MM.1S (cell line): ENCODE measurements at regions not wholly inside any gene's neighbourhood (a gene's known extent, or its start where the extent isn't known, plus 50 kb on each side); places are given as distances from the start of the nearest gene placed in this dataset.

Source experiments
- CTCF ChIP-seq: fragments of 300-600 bp; sonication (generic); IDR thresholded peaks from 2 replicates; pipeline ENCODE4 v1.5.1; 2016; ENCODE audit warnings: antibody characterized with exemption, low read length, mixed read lengths
- EZH2 ChIP-seq: fragments of 300-600 bp; sonication (generic); optimal IDR thresholded peaks from 2 replicates; pipeline ENCODE3; 2017; ENCODE audit warnings: low read depth, mild to moderate bottlenecking, antibody characterized with exemption, low read length, mixed read lengths
- EZH2phosphoT487 ChIP-seq: fragments of 300-600 bp; sonication (generic); IDR thresholded peaks from 2 replicates; pipeline ENCODE4 v1.6.1; 2018; ENCODE audit warnings: antibody characterized with exemption, low read length

- TF ChIP-seq EZH2phosphoT487 = no peak
- 0 out of 2 replicates have a peak, but pooled peaks have one; percentile 8 for TF ChIP-seq CTCF
- TF ChIP-seq EZH2 = no peak
Measured at GRCh38 chr4:25531272-25531671, 124.4 kb upstream of the SLC34A2 start.
